ENCODE measurements at regions not wholly inside any gene's neighbourhood (a gene's known extent, or its start where the extent isn't known, plus 50 kb on each side); places are given as distances from the start of the nearest gene placed in this dataset.
A peak's percentile ranks its signal among the peaks of the same experiment; 100 is the strongest.

DNA sequence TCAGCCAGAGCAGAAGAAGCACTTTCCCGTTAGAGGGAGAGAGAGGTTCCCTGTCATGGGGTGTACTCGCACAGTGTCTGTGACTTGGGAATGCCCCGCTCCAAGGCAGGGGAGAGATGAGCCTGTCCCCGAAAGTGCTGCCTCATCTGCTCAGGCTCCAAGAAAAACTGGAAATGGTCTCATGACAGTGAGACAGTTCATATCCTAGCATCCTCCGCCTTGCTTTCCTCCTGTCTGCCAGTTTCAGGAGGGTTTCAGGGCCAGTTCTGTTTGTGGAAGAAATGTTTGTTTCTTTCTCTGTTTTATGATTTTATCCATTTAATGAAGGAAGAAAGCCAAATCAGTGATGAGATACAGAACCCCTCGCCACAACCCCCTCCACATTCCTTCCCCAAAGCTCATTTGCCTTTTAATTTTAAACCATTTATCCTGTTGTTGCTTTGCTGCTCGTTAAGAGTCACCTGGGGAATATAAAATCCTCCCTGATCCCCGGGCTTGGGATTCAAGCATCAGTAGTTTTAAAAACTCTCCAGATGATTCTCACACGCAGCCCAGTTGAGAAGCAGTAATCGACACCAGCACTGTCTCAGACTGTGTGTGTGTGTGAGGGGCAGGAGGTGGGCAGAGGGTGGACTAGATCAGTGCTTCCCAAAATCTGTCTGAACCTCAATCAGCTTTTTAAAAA is 144.6 kb upstream of the UBL3 start:
- TF ChIP-seq, protein P1, sequence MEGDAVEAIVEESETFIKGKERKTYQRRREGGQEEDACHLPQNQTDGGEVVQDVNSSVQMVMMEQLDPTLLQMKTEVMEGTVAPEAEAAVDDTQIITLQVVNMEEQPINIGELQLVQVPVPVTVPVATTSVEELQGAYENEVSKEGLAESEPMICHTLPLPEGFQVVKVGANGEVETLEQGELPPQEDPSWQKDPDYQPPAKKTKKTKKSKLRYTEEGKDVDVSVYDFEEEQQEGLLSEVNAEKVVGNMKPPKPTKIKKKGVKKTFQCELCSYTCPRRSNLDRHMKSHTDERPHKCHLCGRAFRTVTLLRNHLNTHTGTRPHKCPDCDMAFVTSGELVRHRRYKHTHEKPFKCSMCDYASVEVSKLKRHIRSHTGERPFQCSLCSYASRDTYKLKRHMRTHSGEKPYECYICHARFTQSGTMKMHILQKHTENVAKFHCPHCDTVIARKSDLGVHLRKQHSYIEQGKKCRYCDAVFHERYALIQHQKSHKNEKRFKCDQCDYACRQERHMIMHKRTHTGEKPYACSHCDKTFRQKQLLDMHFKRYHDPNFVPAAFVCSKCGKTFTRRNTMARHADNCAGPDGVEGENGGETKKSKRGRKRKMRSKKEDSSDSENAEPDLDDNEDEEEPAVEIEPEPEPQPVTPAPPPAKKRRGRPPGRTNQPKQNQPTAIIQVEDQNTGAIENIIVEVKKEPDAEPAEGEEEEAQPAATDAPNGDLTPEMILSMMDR (IDR thresholded peaks at IDR 0.05), result no peak
- TF ChIP-seq POLR2AphosphoS5 (IDR thresholded peaks at IDR 0.05), result no peak
- TF ChIP-seq POLR2A (IDR thresholded peaks at IDR 0.05), result no peak
- Histone ChIP-seq H3K27me3 (no peaks in the 10 kb centered on the region), H3K9me3 (no peaks in the 10 kb centered on the region), H3K36me3 (no peaks in the 10 kb centered on the region), H3K4me1 (no peaks in the 10 kb centered on the region), H3K27ac (peak overlapping the region; percentile 68 to 73), H3K4me3 (no peak overlapping the region)
- intact Hi-C loops (cut with DNase I; ENCODE audit: low total_unique reads), result no loop called here
- DNase-seq (ENCODE audit: low spot score in 2 of 2), result no peak

DNA sequence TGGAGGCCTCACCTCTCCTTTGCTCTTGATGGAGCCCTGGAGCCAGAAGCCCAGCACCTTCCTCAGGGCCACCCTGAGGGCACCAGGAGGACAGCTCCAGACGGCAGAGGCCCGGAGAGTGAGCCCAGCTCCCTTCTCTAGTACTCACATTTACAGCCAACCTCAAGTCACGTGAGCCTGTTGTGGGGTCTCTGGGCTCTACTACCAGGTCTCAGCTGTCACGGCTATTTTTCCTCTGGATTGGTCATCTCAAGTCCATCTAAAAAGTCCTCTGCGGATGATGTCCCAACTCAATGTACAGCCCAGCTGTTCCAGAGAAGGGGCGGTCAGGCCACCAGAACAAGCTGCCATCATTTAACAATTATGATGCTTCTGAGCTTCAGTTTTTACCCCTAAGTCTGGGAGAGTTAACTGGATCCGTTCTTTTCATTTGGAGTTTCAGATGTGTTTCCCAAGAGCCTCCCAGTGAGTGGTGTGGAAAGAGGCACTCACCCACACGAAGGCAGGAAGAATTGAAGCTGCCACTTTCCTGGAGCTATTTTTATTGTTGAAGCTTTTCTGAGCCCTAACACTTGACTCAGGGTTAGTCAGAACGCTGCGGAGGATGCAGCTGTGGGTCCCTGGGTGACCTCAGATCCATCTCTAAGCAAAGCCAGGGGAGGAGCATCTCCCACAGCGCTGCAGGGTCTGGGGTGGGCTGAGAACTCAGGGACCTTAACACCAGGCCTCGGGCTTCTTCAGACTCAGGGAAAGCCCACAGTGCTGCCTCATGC is 143.5 kb upstream of the UBL3 start:
- intact Hi-C loops (cut with DNase I; ENCODE audit: low total_unique reads), result no loop called here
- no peaks in the 10 kb centered on the region for H3K27me3 ChIP-seq
- no peaks in the 10 kb centered on the region for H3K9me3 ChIP-seq
- peak overlapping the region; percentile 68 to 73 for H3K27ac ChIP-seq
- no peak overlapping the region for H3K4me3 ChIP-seq
- no peaks in the 10 kb centered on the region for H3K4me1 ChIP-seq
- DNase-seq (ENCODE audit: low spot score in 2 of 2), result no peak
- no peak for TF ChIP-seq POLR2AphosphoS5 (IDR thresholded peaks at IDR 0.05)
- TF ChIP-seq, protein P1 (IDR thresholded peaks at IDR 0.05), result no peak
- TF ChIP-seq POLR2A (IDR thresholded peaks at IDR 0.05), result no peak
- no peaks in the 10 kb centered on the region for H3K36me3 ChIP-seq

DNA sequence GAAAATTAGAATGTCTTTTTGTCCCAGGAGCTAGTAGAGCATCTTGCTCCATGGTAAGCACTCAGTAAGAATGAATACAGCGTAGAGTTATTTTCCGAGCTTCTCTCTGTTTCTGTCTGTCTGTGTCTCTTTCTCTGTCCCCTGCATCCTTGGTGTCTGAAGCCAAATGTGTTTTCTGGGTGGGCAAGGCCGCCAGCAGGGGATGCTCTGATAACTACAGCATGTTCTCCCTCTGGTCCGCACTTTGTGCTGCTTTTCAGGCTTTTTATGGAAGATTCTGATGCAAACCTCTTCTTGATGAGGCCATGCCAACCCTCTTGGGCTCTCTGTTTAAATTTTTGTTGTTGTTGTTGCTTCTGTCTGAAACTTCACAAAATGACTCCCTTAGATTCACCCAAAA is 142.8 kb upstream of the UBL3 start:
- no peak overlapping the region for H3K4me3 ChIP-seq
- H3K27ac ChIP-seq, result peak overlapping the region in 1 of 2 donors; percentile 68
- TF ChIP-seq POLR2A (IDR thresholded peaks at IDR 0.05), result no peak
- TF ChIP-seq POLR2AphosphoS5 (IDR thresholded peaks at IDR 0.05), result no peak
- TF ChIP-seq, protein P1 (IDR thresholded peaks at IDR 0.05), result no peak

DNA sequence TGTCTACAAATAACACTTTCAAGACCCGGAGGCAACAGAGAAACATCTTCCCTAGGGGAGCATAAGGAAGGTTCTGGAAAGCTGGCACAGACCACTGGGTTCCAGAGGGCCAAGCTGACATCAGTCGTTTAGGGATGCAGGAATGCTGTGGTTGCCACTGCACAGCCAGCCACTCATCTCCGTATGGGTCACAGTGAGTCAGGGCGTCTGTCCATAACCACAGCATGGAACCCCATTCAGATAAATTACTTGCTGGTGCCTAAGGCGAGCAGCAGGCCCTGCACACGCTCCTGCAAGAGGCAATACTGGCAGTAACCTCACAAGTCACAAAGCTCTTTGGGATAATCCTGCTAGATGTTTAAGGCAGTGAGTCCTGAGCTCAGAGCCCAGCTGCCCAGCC is 140.9 kb upstream of the UBL3 start:
- peaks cover 3 to 8% of the 10 kb centered on the region in 2 donors for H3K9me3 ChIP-seq
- TF ChIP-seq POLR2A (IDR thresholded peaks at IDR 0.05), result no peak
- TF ChIP-seq POLR2AphosphoS5 (IDR thresholded peaks at IDR 0.05), result no peak
- TF ChIP-seq, protein P1 (IDR thresholded peaks at IDR 0.05), result no peak
- no peaks in the 10 kb centered on the region for H3K36me3 ChIP-seq
- H3K27me3 ChIP-seq, result no peaks in the 10 kb centered on the region
- H3K4me3 ChIP-seq, result no peak overlapping the region
- DNase-seq (ENCODE audit: low spot score in 2 of 2), result no peak
- H3K27ac ChIP-seq, result no peak overlapping the region
- no peaks in the 10 kb centered on the region for H3K4me1 ChIP-seq
- intact Hi-C loops (cut with DNase I; ENCODE audit: low total_unique reads), result no loop called here

More for the DNA sequence above, 142.8 kb upstream of the UBL3 start:
- Histone ChIP-seq H3K4me1 (no peaks in the 10 kb centered on the region), H3K27me3 (no peaks in the 10 kb centered on the region), H3K9me3 (no peaks in the 10 kb centered on the region), H3K36me3 (no peaks in the 10 kb centered on the region)
- intact Hi-C loops (cut with DNase I; ENCODE audit: low total_unique reads), result no loop called here
- no peak for DNase-seq (ENCODE audit: low spot score in 2 of 2)

DNA sequence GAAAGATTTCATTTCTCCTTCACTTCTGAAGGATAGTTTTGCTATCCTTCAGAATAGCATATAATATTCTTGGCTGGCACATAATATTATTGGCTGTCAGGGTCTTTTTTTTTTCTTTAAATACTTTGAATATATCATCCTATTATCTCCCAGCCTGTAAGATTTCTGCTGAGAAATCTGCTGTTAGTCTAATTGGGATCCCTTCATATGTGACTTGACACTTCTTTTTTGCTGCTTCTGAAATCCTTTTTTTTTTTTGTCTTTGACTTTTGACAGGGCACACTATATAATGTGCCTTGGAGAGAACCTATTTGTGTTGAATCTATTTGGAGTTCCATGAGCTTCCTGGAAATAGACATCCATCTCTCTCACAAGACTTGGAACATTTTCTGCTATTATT is 136.9 kb upstream of the UBL3 start:
- no peak for TF ChIP-seq POLR2A (IDR thresholded peaks at IDR 0.05)
- TF ChIP-seq, protein P1 (IDR thresholded peaks at IDR 0.05), result no peak
- no peak for TF ChIP-seq POLR2AphosphoS5 (IDR thresholded peaks at IDR 0.05)
- Histone ChIP-seq H3K4me1 (no peaks in the 10 kb centered on the region), H3K27me3 (no peaks in the 10 kb centered on the region), H3K4me3 (no peak overlapping the region), H3K27ac (no peak overlapping the region), H3K9me3 (peaks cover 3 to 8% of the 10 kb centered on the region in 2 donors), H3K36me3 (no peaks in the 10 kb centered on the region)
- intact Hi-C loops (cut with DNase I; ENCODE audit: low total_unique reads), result no loop called here
- no peak for DNase-seq (ENCODE audit: low spot score in 2 of 2)

Measured in breast epithelium (tissue), 4 donors.